SU-DHL-6 (cell line): ENCODE measurements at regions not wholly inside any gene's neighbourhood (a gene's known extent, or its start where the extent isn't known, plus 50 kb on each side); places are given as distances from the start of the nearest gene placed in this dataset.

Experiments used
- H2AFZ ChIP-seq: fragments of 200-600 bp; sonication (generic); 2 replicates; pipeline ENCODE4 v1.6.1; 2014; ENCODE audit warnings: low read depth, mild to moderate bottlenecking, moderate library complexity, mixed read lengths, antibody characterized with exemption, low read length; ENCODE audit not compliant: severe bottlenecking
- H3F3A ChIP-seq: fragments of 200-600 bp; shearing (Covaris generic); 2 replicates; pipeline ENCODE4 v1.6.0; 2016; ENCODE audit warnings: antibody characterized with exemption, mild to moderate bottlenecking; ENCODE audit not compliant: insufficient read depth
- H3K27ac ChIP-seq: fragments of 200-600 bp; sonication (generic); 2 replicates; pipeline ENCODE4 v1.5.1; 2016; ENCODE audit warnings: low read depth, mild to moderate bottlenecking, low read length, moderate library complexity, mixed read lengths
- H3K27me3 ChIP-seq: fragments of 200-600 bp; sonication (generic), shearing (Covaris generic); 2 replicates; pipeline ENCODE4 v1.6.0; 2014; ENCODE audit warnings: mild to moderate bottlenecking, low read length
- H3K36me3 ChIP-seq: fragments of 200-600 bp; sonication (generic); 2 replicates; pipeline ENCODE4 v1.6.1; 2014; ENCODE audit warnings: mild to moderate bottlenecking, low read length, mixed read lengths
- H3K4me2 ChIP-seq: fragments of 300-600, 200-600 bp; shearing (Covaris generic), sonication (generic); 2 replicates; pipeline ENCODE4 v1.6.0; 2014; ENCODE audit warnings: low read length, low read depth, mild to moderate bottlenecking; ENCODE audit not compliant: poor library complexity, severe bottlenecking
- H3K4me3 ChIP-seq: fragments of 200-600 bp; sonication (generic); 2 replicates; pipeline ENCODE4 v1.5.1; 2014; ENCODE audit warnings: antibody characterized with exemption, low read length, mild to moderate bottlenecking, mixed read lengths; ENCODE audit not compliant: insufficient read depth, poor library complexity, severe bottlenecking
- H3K79me2 ChIP-seq: fragments of 200-600 bp; sonication (generic); 2 replicates; pipeline ENCODE4 v1.6.1; 2014; ENCODE audit warnings: mild to moderate bottlenecking, low read length, moderate library complexity; ENCODE audit not compliant: insufficient read depth
- H3K9ac ChIP-seq: fragments of 200-600 bp; sonication (generic); 2 replicates; pipeline ENCODE4 v1.7.0; 2014; ENCODE audit warnings: mild to moderate bottlenecking, low read length
- H3K9me2 ChIP-seq: fragments of 200-600 bp; sonication (generic); replicated peaks from 2 replicates; pipeline ENCODE4 v1.6.1; 2014; ENCODE audit warnings: low read length; ENCODE audit not compliant: insufficient read depth
- H3K9me3 ChIP-seq: fragments of 200-600 bp; sonication (generic); 2 replicates; pipeline ENCODE4 v1.6.1; 2014; ENCODE audit warnings: low read length, mixed read lengths; ENCODE audit not compliant: insufficient read depth
- H4K20me1 ChIP-seq: fragments of 200-600 bp; sonication (generic); 2 replicates; pipeline ENCODE4 v1.6.1; 2014; ENCODE audit warnings: low read depth, mild to moderate bottlenecking, antibody characterized with exemption, low read length, moderate library complexity, mixed read lengths
- CTCF ChIP-seq: fragments of 200-600 bp; sonication (generic); IDR thresholded peaks from one replicate; pipeline ENCODE4 v1.5.1; 2017; ENCODE audit warnings: antibody characterized with exemption, mild to moderate bottlenecking, low read length, moderate library complexity; ENCODE audit not compliant: insufficient read depth, poor library complexity, severe bottlenecking
- EZH2phosphoT487 ChIP-seq: fragments of 200-600 bp; sonication (generic), shearing (Covaris generic); conservative IDR thresholded peaks from 2 replicates; pipeline ENCODE4 v1.6.1; 2018; ENCODE audit warnings: mild to moderate bottlenecking, antibody characterized with exemption, low read length, moderate library complexity, mixed read lengths

- Histone ChIP-seq H4K20me1 (no peaks in the 10 kb centered on the region), H3F3A (no peaks in the 10 kb centered on the region), H3K79me2 (no peaks in the 10 kb centered on the region), H3K4me3 (no peak overlapping the region), H2AFZ (no peak overlapping the region), H3K9me2 (no peaks in the 10 kb centered on the region), H3K27ac (no peak overlapping the region), H3K4me2 (no peak overlapping the region), H3K9ac (no peak overlapping the region), H3K9me3 (no peaks in the 10 kb centered on the region), H3K36me3 (no peaks in the 10 kb centered on the region), H3K27me3 (no peaks in the 10 kb centered on the region)
- TF ChIP-seq EZH2phosphoT487 (no peak), CTCF (no peak)
Observed at GRCh38 chr16:88296437-88297177, 86.2 kb upstream of the ZNF469 start.

GRCh38 chr16:88297178-88297720, 85.5 kb upstream of the ZNF469 start:
- Histone ChIP-seq H3K9me3 (no peaks in the 10 kb centered on the region), H3F3A (no peaks in the 10 kb centered on the region), H3K4me3 (no peak overlapping the region), H3K79me2 (no peaks in the 10 kb centered on the region), H3K4me2 (no peak overlapping the region), H3K27me3 (no peaks in the 10 kb centered on the region), H3K9ac (no peak overlapping the region), H2AFZ (no peak overlapping the region), H3K36me3 (no peaks in the 10 kb centered on the region), H3K9me2 (no peaks in the 10 kb centered on the region), H4K20me1 (no peaks in the 10 kb centered on the region), H3K27ac (no peak overlapping the region)
- no peak for TF ChIP-seq EZH2phosphoT487
- no peak for TF ChIP-seq CTCF

GRCh38 chr16:88298181-88298832, 84.5 kb upstream of the ZNF469 start:
- H3K79me2 ChIP-seq: no peaks in the 10 kb centered on the region
- no peaks in the 10 kb centered on the region for H4K20me1 ChIP-seq
- H3K9me3 ChIP-seq: no peaks in the 10 kb centered on the region
- TF ChIP-seq EZH2phosphoT487: no peak
- TF ChIP-seq CTCF: no peak
- no peak overlapping the region for H3K27ac ChIP-seq
- no peaks in the 10 kb centered on the region for H3K27me3 ChIP-seq
- no peak overlapping the region for H3K9ac ChIP-seq
- H3K4me3 ChIP-seq: no peak overlapping the region
- no peak overlapping the region for H2AFZ ChIP-seq
- H3K4me2 ChIP-seq: no peak overlapping the region
- no peaks in the 10 kb centered on the region for H3F3A ChIP-seq
- H3K9me2 ChIP-seq: no peaks in the 10 kb centered on the region
- H3K36me3 ChIP-seq: no peaks in the 10 kb centered on the region
